ENCODE measurements at regions not wholly inside any gene's neighbourhood (a gene's known extent, or its start where the extent isn't known, plus 50 kb on each side); places are given as distances from the start of the nearest gene placed in this dataset.

DNA sequence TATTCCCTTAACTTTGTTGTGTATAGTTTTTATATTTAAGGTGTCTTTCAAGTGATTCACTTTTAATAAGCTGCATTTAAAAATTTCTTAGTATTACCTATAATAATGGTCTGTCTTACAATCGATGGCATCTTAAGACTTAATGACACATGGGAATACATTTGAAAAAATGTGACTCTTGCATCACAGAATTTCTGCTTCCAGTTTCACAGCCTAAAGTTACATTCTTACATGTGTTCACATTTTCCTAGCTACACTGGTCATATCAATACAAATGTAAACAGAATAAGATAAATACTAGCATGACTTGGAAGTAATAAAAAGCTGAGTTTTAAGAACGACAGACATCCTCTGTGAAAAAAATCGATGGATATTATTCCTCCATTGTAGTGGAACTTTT, 1597.1 kb upstream of the MIR17HG start:
- Histone ChIP-seq H3K9me3 (peaks cover 2% of the 10 kb centered on the region), H3K27ac (no peak overlapping the region), H3K27me3 (ENCODE audit: low read depth) (no peaks in the 10 kb centered on the region), H3K36me3 (no peaks in the 10 kb centered on the region), H3K4me1 (no peaks in the 10 kb centered on the region), H3K4me3 (no peak overlapping the region)
- TF ChIP-seq, protein P1, sequence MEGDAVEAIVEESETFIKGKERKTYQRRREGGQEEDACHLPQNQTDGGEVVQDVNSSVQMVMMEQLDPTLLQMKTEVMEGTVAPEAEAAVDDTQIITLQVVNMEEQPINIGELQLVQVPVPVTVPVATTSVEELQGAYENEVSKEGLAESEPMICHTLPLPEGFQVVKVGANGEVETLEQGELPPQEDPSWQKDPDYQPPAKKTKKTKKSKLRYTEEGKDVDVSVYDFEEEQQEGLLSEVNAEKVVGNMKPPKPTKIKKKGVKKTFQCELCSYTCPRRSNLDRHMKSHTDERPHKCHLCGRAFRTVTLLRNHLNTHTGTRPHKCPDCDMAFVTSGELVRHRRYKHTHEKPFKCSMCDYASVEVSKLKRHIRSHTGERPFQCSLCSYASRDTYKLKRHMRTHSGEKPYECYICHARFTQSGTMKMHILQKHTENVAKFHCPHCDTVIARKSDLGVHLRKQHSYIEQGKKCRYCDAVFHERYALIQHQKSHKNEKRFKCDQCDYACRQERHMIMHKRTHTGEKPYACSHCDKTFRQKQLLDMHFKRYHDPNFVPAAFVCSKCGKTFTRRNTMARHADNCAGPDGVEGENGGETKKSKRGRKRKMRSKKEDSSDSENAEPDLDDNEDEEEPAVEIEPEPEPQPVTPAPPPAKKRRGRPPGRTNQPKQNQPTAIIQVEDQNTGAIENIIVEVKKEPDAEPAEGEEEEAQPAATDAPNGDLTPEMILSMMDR (IDR thresholded peaks at IDR 0.05) = no peak
- intact Hi-C loops (cut with DNase I) = no loop called here
- DNase-seq (no peak), ATAC-seq (no peak)

DNA sequence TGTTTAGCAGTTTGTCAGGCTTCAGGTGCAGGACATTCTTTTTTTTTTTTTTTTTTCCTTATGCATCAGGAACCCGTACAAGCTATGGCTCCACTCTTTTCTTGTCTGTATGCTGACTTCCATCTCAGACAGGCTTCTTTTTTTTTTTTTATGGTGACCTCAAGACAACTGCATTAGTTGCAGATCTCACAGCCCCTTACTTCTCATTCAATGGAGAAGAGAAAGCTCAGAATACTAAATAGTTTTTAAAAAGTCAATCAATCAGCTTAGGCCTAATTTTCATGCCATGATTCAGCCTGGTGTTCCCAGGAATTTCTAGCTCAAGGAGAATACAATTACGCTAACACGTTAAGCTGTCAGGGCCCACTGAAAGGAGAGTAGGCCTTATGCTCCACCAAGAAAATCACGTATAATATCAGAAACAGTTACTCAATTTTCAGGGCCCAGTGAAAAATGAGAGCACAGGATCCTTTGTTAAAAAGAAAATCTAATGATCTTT, 1596.0 kb upstream of the MIR17HG start:
- Histone ChIP-seq H3K4me3 (no peak overlapping the region), H3K9me3 (peaks cover 13% of the 10 kb centered on the region), H3K27ac (no peak overlapping the region), H3K36me3 (no peaks in the 10 kb centered on the region), H3K27me3 (ENCODE audit: low read depth) (no peaks in the 10 kb centered on the region), H3K4me1 (no peaks in the 10 kb centered on the region)
- ATAC-seq (no peak), DNase-seq (no peak)
- TF ChIP-seq, protein P1 (IDR thresholded peaks at IDR 0.05) = no peak
- intact Hi-C loops (cut with DNase I) = no loop called here

- no peaks in the 10 kb centered on the region for H3K36me3 ChIP-seq
- peaks cover 14% of the 10 kb centered on the region for H3K9me3 ChIP-seq
- H3K27ac ChIP-seq = no peak overlapping the region
- no peak overlapping the region for H3K4me3 ChIP-seq
- no peaks in the 10 kb centered on the region for H3K4me1 ChIP-seq
- TF ChIP-seq, protein P1 (IDR thresholded peaks at IDR 0.05) = no peak
- ATAC-seq = no peak
- intact Hi-C loops (cut with DNase I) = no loop called here
- no peak for DNase-seq
- H3K27me3 ChIP-seq (ENCODE audit: low read depth) = no peaks in the 10 kb centered on the region
Observed at GRCh38 chr13:89752394-89752793, 1595.1 kb upstream of the MIR17HG start.

GRCh38 chr13:89755729-89756492, 1591.6 kb upstream of the MIR17HG start:
- no peaks in the 10 kb centered on the region for H3K4me1 ChIP-seq
- ATAC-seq (no peak), DNase-seq (no peak)
- intact Hi-C loops (cut with DNase I) = no loop called here
- H3K9me3 ChIP-seq = peaks cover 14% of the 10 kb centered on the region
- no peaks in the 10 kb centered on the region for H3K27me3 ChIP-seq (ENCODE audit: low read depth)
- H3K27ac ChIP-seq = no peak overlapping the region
- no peak overlapping the region for H3K4me3 ChIP-seq
- no peaks in the 10 kb centered on the region for H3K36me3 ChIP-seq
- TF ChIP-seq, protein P1 (IDR thresholded peaks at IDR 0.05) = no peak

DNA sequence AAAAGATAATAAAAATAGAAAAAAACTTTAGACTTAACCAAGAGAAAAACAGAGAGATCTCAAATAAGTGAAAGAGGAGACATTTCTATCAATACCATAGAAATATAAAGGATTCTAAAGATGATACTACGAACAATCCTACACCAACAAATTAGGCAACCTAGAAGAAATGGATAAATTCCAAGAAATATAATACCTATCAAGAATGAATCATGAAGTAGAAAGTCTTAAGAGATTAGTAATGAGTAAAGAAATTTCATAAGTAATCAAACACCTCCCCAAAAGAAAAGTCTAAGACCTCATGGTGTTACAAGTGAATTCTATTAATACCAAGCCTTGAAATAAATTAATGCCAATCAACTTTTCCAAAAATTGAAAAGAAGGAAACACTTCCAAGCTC, 1584.5 kb upstream of the MIR17HG start:
- ATAC-seq = no peak
- H3K4me3 ChIP-seq = no peak overlapping the region
- no peaks in the 10 kb centered on the region for H3K4me1 ChIP-seq
- intact Hi-C loops (cut with DNase I) = no loop called here
- no peaks in the 10 kb centered on the region for H3K9me3 ChIP-seq
- no peaks in the 10 kb centered on the region for H3K36me3 ChIP-seq
- TF ChIP-seq, protein P1 (IDR thresholded peaks at IDR 0.05) = no peak
- no peak for DNase-seq
- H3K27me3 ChIP-seq (ENCODE audit: low read depth) = no peaks in the 10 kb centered on the region
- no peak overlapping the region for H3K27ac ChIP-seq

Data from lower lobe of right lung (tissue), 2 donors.